CD1c-positive myeloid dendritic cell (primary cell): ENCODE measurements at regions not wholly inside any gene's neighbourhood (a gene's known extent, or its start where the extent isn't known, plus 50 kb on each side); places are given as distances from the start of the nearest gene placed in this dataset.

ENCODE experiments used
- DNase-seq: peaks from one replicate; pipeline ENCODE4 v3.0.0-alpha.2; 2016; ENCODE audit errors: extremely low spot score

- DNase-seq: no peak
Observed at GRCh38 chr14:71703477-71703876, 228.8 kb upstream of the RGS6 start.

DNA sequence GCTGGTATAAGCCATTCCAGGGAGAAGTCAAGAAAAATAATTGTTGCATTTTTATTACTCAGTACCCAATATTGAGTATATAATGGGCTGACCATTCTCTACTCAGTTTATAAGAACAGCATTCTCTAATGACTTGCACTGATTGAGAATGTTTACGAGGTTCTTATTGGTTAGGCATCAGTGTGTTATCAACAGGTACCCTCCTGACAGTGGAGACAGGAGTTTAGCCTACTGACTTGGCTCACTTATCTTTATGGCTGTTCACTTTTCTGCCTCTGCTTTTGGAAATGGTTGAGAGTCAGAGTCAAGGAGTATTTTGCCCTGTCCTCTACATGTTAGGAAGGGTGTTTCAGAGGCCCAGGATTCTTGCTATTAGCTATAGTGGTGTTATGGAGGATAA lies 228.0 kb upstream of the RGS6 start:
- no peak for DNase-seq

GRCh38 chr14:71705460-71705859 lies 226.8 kb upstream of the RGS6 start:
- no peak for DNase-seq

DNA sequence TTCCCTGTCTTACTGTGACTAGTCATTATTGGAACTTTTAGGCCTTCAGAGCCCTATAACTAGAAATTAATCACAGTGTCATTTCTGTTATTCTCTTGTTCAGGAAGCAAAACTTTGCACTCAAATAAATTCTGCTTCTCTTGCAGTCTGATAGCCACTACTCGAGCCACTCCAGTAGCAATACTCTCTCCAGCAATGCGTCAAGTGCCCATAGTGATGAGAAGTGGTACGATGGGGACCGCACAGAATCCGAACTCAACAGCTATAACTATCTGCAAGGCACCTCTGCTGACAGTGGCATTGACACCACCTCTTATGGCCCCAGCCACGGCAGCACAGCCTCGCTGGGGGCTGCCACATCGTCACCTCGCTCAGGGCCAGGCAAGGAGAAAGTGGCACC lies 223.2 kb upstream of the RGS6 start:
- DNase-seq: no peak

DNA sequence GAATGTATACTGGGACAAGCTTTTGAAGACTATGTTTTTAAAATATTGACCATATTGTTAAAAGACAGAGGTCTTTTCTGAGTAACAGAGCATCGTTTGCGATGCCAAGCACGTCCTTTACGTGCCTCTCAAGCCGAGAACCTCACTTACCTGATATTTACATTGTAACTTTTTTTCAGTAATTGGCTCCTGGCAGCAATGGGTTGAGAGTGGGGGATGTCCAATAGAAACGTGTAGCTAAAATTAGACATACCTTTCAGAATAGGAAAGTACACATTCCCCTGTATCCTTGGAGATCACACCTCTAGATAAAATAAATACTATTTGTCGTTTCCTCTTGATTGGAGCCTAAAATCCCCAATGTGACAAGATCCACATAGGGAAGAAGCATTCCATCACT lies 222.2 kb upstream of the RGS6 start:
- DNase-seq: no peak

GRCh38 chr14:71711125-71711524 lies 221.1 kb upstream of the RGS6 start:
- no peak for DNase-seq

DNA sequence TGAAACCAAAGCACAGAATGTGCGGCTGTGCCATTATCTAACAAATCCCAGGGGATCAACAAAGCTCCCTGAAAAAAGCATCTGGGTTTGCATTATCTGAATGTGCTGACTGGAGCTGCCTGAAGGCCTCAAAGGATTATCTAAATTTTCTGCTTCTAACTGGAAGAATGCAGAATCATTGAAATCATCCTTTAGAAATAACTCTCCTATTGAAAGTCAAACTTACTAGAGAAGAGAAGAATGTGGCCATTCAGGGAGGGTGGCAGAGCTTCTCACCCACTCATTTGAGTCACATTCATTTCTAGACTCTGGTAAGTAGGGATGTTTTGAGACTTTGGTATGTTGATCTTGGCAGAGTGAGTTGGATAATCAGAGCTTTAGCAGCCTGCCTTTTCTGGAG lies 220.6 kb upstream of the RGS6 start:
- no peak for DNase-seq

DNA sequence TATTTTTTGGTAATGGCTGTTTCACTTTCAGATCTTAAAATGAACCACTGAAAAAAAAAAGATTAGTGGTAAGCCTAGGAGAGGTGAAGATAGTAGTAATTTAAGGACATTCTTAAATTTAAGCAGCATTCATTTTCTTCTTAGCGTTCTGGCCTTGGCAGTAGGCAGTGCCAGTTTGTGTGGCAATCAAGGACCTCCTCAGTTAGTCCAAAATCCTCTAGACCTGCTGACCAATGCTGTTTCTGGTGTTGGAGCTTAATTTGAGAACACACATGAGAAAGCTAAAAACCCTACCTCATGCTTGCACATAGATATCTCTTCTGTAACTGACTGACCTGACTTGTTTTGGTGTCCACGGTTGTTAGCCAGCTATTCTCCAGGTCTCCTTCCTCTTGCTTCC lies 219.8 kb upstream of the RGS6 start:
- no peak for DNase-seq

DNA sequence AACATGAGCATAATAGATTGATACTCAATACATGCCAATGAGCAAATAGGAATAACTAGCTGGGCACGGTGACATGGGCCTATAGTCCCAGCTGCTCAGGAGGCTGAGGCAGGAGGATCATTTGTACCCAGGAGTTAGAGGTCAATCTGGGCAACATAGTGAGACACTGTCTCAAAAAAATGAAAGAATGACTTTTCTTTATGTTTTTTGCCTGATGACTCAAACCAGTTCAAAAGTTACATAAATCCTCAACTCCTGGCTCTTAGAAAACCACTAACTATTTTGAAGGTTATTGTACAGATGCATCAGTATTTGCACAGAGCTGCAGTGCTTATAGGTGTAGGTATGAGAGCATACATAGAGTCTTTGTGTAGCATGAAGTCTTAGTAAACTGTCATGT lies 219.2 kb upstream of the RGS6 start:
- DNase-seq: no peak

GRCh38 chr14:71713451-71713850 lies 218.8 kb upstream of the RGS6 start:
- no peak for DNase-seq

- no peak for DNase-seq
Observed at GRCh38 chr14:71714225-71714624, 218.0 kb upstream of the RGS6 start.

DNA sequence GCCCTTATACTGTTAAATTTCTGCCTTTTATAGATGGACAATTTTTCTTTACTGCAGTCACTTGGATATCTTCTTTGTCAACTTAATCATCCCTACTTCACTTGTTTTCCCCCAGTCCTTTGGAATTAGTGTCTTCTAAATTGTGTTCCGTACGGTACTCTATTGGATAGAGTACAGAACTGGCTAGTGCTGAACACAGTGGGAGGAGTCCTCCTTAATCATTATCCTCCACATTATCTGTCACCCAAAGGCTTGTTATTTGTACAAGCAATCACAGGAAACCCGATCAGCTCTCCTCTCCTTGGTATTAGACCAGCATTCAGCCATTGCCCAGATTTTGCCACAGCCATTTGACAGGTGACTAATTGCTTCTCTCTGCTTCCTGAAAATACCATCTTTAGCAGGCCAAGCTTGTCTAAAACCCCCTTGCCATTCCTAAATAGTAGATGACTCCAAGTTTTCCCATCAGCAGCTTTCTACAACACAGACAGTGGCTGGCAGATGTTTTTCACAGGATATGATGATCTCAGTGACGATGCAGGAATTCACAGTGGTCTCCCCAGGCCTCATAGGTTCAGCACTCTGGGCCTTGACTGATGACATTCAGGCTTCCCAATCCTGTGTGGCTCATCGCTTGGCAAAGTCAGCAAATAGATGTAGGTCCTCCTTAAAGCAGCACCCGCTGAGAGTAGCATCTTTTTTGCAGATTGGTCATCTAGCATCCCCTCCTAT lies 216.0 kb upstream of the RGS6 start:
- no peak for DNase-seq

DNA sequence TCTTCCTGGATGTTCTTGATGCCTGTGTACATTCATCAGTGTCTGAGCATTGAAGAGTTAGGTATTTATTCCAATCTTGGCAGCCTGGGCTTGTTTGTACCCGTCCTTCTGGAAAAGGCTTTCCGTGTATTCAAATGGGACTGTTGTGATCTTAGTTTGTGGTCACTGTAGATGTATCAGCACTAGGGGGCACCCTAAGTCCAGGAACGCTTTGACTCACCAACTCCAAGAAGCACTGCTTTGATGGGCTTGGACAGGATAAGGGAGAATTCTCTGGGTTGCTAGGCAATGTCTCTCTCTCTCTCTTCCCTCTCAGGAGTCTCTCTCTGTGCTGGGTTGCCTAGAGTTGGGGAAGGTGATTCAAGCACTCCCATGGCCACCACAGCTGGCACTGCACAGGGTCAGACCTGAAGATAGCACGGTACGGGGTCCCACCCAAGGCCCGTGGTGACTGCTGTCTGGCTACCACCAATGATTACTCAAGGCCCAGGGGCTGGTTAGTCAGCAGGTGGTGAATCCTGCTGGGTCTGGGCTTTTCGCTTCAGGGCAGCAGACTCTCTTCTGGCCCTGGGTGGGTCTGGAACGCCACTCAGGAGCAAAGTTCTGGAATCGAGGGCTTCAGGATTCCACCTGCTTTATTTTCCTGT lies 211.1 kb upstream of the RGS6 start:
- peak; percentile 13 for DNase-seq

DNA sequence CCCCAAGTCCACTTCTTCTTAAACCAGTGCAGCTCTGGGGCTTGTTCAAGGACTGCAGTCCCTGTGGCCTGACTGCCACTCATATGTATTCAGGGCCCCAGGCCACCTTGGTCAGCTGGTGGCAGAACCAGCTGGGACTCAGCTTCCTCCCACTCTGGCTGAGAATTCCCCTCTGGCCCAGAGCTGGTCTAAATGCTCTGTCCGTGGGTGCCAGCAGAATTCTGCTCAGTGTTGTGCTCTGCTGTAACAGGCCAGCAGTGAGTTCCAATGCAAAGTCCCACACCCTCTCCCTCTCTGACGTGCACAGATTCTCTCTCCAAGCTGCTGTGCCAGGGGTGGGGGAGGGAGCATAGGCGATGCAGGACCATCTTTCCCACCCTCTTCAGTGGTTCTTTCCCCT lies 210.4 kb upstream of the RGS6 start:
- DNase-seq: no peak

- DNase-seq: no peak
Observed at GRCh38 chr14:71722885-71723284, 209.3 kb upstream of the RGS6 start.

GRCh38 chr14:71725922-71726579 lies 206.2 kb upstream of the RGS6 start:
- no peak for DNase-seq

GRCh38 chr14:71726580-71727021 lies 205.6 kb upstream of the RGS6 start:
- DNase-seq: no peak

DNA sequence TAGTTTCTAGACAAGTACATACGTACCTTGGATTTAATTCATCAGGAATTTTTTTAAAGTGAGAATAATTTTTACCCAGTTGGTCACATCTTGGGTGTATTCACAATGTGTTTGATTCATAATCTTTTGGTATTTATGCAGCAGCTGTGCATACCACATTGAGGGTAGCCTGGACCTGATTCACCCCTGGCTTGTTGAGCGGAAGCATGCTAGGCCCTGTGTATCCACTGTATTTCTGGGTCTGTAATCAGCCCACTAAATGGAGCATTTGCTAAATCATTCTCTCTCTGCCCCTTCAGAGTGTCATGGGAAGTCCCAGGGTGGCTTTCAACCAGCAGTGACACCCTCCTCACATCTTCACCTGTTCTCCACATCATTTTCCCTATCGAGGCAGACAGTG lies 203.8 kb upstream of the RGS6 start:
- no peak for DNase-seq

GRCh38 chr14:71729596-71729995 lies 202.6 kb upstream of the RGS6 start:
- no peak for DNase-seq

GRCh38 chr14:71730471-71730870 lies 201.8 kb upstream of the RGS6 start:
- DNase-seq: no peak

- no peak for DNase-seq
Observed at GRCh38 chr14:71731096-71731495, 201.1 kb upstream of the RGS6 start.

DNA sequence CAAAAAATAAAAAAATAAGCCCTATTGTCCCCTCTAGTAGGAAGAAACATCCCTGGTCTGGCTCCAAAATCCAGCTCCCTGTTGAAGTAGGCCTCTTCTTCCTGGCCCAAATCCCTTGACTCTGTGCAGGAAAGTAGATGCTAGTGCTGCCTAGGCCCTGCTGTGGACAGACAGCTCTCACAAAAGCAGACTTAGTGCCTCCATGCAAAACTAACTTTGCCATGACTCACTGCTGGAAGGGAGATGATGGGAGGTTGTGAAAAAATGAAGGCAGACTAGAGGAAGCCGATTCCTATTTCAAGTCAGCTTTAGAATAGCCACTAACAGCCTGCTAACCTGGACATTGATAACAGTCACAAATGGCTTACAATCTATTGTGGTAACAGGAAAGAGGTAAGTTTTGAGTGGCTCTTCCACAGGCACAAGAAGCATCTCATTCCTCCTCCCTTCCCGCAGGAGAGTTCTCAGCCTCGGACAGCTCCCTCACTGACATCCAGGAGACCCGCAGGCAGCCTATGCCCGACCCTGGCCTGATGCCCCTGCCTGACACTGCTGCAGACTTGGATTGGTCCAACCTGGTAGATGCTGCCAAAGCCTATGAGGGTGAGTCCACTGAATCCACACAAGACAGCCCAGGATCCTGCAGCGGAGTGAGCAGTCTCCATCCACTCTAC lies 198.9 kb upstream of the RGS6 start:
- no peak for DNase-seq

GRCh38 chr14:71734076-71734475 lies 198.2 kb upstream of the RGS6 start:
- no peak for DNase-seq
